CD4-positive, alpha-beta T cell (primary cell): ENCODE measurements at regions not wholly inside any gene's neighbourhood (a gene's known extent, or its start where the extent isn't known, plus 50 kb on each side); places are given as distances from the start of the nearest gene placed in this dataset.

Experiments used
- ATAC-seq: fragments of 200-7000 bp; cut with Tn5 transposase; one replicate; pipeline ENCODE4 v1.10.0; 2022; ENCODE audit warnings: mild to moderate bottlenecking; ENCODE audit not compliant: poor library complexity
- CTCF ChIA-PET: fragments of 350-600 bp; sonication (Branson Sonifier 250); formaldehyde crosslinking; loops from one replicate; lab custom pipeline; 2021; ENCODE audit warnings: antibody characterized with exemption, inconsistent platforms; lab: Charles Lee
- POLR2A ChIA-PET: fragments of 350-600 bp; sonication (Branson Sonifier 250); formaldehyde crosslinking; loops from one replicate; lab custom pipeline; 2021; ENCODE audit warnings: antibody characterized with exemption, inconsistent platforms; lab: Charles Lee
- DNase-seq, 14 experiments: peaks; one replicate each; pipeline ENCODE4 v3.0.0-alpha.2; 2013 to 2020; ENCODE audit warnings: mixed read lengths in 2 of 14
- H3K27ac ChIP-seq, 2 donors: one replicate each; pipeline versions ENCODE4 v1.5.1 to v1.7.0; 2013; ENCODE audit warnings: low read length in 2 of 2, low read depth in 1 of 2, mild to moderate bottlenecking in 1 of 2
- H3K27me3 ChIP-seq, 2 experiments: 1 replicate in 1 of 2; 2 replicates in 1 of 2; pipeline versions ENCODE4 v1.6.1 to v1.7.0; 2013; ENCODE audit warnings: low read length in 2 of 2, control low read depth in 1 of 2, mild to moderate bottlenecking in 1 of 2, moderate library complexity in 1 of 2; ENCODE audit not compliant: insufficient read depth in 2 of 2, control insufficient read depth in 1 of 2
- H3K36me3 ChIP-seq: one replicate; pipeline ENCODE4 v1.6.1; 2013; ENCODE audit warnings: low read length, control low read depth; ENCODE audit not compliant: insufficient read depth
- H3K4me1 ChIP-seq: one replicate; pipeline ENCODE4 v1.6.1; 2013; ENCODE audit warnings: low read length, control low read depth; ENCODE audit not compliant: insufficient read depth
- H3K4me3 ChIP-seq: one replicate; pipeline ENCODE4 v1.5.1; 2013; ENCODE audit warnings: mild to moderate bottlenecking, low read length, moderate library complexity
- H3K9me3 ChIP-seq, 2 experiments: 1 replicate in 1 of 2; 2 replicates in 1 of 2; pipeline versions ENCODE4 v1.6.1 to v1.7.0; 2013; ENCODE audit warnings: low read length in 2 of 2, mild to moderate bottlenecking in 2 of 2, control low read depth in 1 of 2, moderate library complexity in 1 of 2; ENCODE audit not compliant: control insufficient read depth in 1 of 2, insufficient read depth in 1 of 2
- H3K27ac Mint-ChIP-seq: one replicate; pipeline ENCODE4 v1.8.0; 2020; ENCODE audit warnings: mixed read lengths
- H3K27me3 Mint-ChIP-seq: one replicate; pipeline ENCODE4 v1.8.0; 2021; ENCODE audit warnings: mixed read lengths
- H3K36me3 Mint-ChIP-seq: one replicate; pipeline ENCODE4 v1.8.0; 2021; ENCODE audit warnings: low read depth, mixed read lengths
- H3K4me1 Mint-ChIP-seq: one replicate; pipeline ENCODE4 v1.8.0; 2021; ENCODE audit warnings: low read depth, mixed read lengths
- H3K4me3 Mint-ChIP-seq: one replicate; pipeline ENCODE4 v1.8.0; 2020; ENCODE audit warnings: mild to moderate bottlenecking, mixed read lengths
- H3K9me3 Mint-ChIP-seq: one replicate; pipeline ENCODE4 v1.8.0; 2020; ENCODE audit warnings: mixed read lengths
- CTCF ChIP-seq: fragments of 200-600 bp; IDR thresholded peaks from one replicate; pipeline ENCODE4 v1.8.0; 2022; ENCODE audit warnings: antibody characterized with exemption, mild to moderate bottlenecking
- intact Hi-C, 2 experiments: fragments of 100-400 bp; cut with DNase I in 1 of 2; cut with micrococcal nuclease in 1 of 2; formaldehyde crosslinking; loops; one replicate each; pipeline versions ENCODE4 v1.15.1 to v1.9.0; 2023 to 2025; cut with DNase I, micrococcal nuclease

- Mint-ChIP-seq H3K27me3 (no peaks in the 10 kb centered on the region), H3K4me1 (no peaks in the 10 kb centered on the region), H3K9me3 (peaks cover 5% of the 10 kb centered on the region), H3K36me3 (no peaks in the 10 kb centered on the region), H3K4me3 (no peak overlapping the region), H3K27ac (no peak overlapping the region)
- no peaks in the 10 kb centered on the region for H3K4me1 ChIP-seq
- H3K36me3 ChIP-seq = no peaks in the 10 kb centered on the region
- no peak overlapping the region for H3K4me3 ChIP-seq
- CTCF ChIA-PET = no interaction called here
- no peak for ATAC-seq
- DNase-seq = no peak
- TF ChIP-seq CTCF = no peak
- no peaks in the 10 kb centered on the region for H3K9me3 ChIP-seq
- POLR2A ChIA-PET = no interaction called here
- H3K27me3 ChIP-seq = no peaks in the 10 kb centered on the region
- no peak overlapping the region for H3K27ac ChIP-seq
- intact Hi-C loops = no loop called here
These were observed 698.5 kb upstream of the BRINP3 start for GRCh38 chr1:191176131-191176530.

- POLR2A ChIA-PET = no interaction called here
- Mint-ChIP-seq H3K36me3 (no peaks in the 10 kb centered on the region), H3K9me3 (peaks cover 2% of the 10 kb centered on the region), H3K27me3 (no peaks in the 10 kb centered on the region), H3K4me3 (no peak overlapping the region), H3K4me1 (no peaks in the 10 kb centered on the region), H3K27ac (no peak overlapping the region)
- intact Hi-C loops = no loop called here
- no peak for TF ChIP-seq CTCF
- Histone ChIP-seq H3K27me3 (no peaks in the 10 kb centered on the region), H3K27ac (no peak overlapping the region), H3K36me3 (no peaks in the 10 kb centered on the region), H3K4me1 (no peaks in the 10 kb centered on the region), H3K4me3 (no peak overlapping the region), H3K9me3 (peaks cover 0 to 5% of the 10 kb centered on the region in 2 experiments)
- CTCF ChIA-PET = no interaction called here
- ATAC-seq = no peak
- DNase-seq = no peak
These were observed 729.0 kb upstream of the BRINP3 start for GRCh38 chr1:191206513-191207207.

- intact Hi-C loops = no loop called here
These were observed 744.5 kb upstream of the BRINP3 start for GRCh38 chr1:191222206-191222605.

More at GRCh38 chr1:191222206-191222605, 744.5 kb upstream of the BRINP3 start:
- DNase-seq (no peak), ATAC-seq (no peak)
- Histone ChIP-seq H3K4me1 (no peaks in the 10 kb centered on the region), H3K4me3 (no peak overlapping the region), H3K36me3 (no peaks in the 10 kb centered on the region), H3K27ac (no peak overlapping the region), H3K9me3 (peaks cover 0 to 4% of the 10 kb centered on the region in 2 experiments), H3K27me3 (no peaks in the 10 kb centered on the region)
- H3K36me3 Mint-ChIP-seq = no peaks in the 10 kb centered on the region
- H3K27me3 Mint-ChIP-seq = no peaks in the 10 kb centered on the region
- H3K4me1 Mint-ChIP-seq = no peaks in the 10 kb centered on the region
- POLR2A ChIA-PET = no interaction called here
- no peak for TF ChIP-seq CTCF
- CTCF ChIA-PET = no interaction called here
- H3K9me3 Mint-ChIP-seq = peaks cover 12% of the 10 kb centered on the region
- no peak overlapping the region for H3K27ac Mint-ChIP-seq
- H3K4me3 Mint-ChIP-seq = no peak overlapping the region
